SK-N-SH (cell line): ENCODE measurements at regions not wholly inside any gene's neighbourhood (a gene's known extent, or its start where the extent isn't known, plus 50 kb on each side); places are given as distances from the start of the nearest gene placed in this dataset.

ENCODE experiments used
- CTCF ChIA-PET: fragments of 300-600, 350-600 bp; formaldehyde crosslinking; extraction: SDS; loops from one replicate; lab custom pipeline; 2021; lab: Yijun Ruan, JAX
- POLR2A ChIA-PET: fragments of 350-600 bp; sonication (Branson Sonifier 250); formaldehyde crosslinking; extraction: SDS; loops from one replicate; lab custom pipeline; 2020; ENCODE audit warnings: antibody characterized with exemption, inconsistent platforms; lab: Yijun Ruan, JAX
- DNase-seq: peaks from one replicate; pipeline ENCODE4 v3.0.0; 2012
- H2AFZ ChIP-seq: fragments of 200-600 bp; sonication (generic); 2 replicates; pipeline ENCODE4 v1.8.1; 2016; ENCODE audit warnings: antibody characterized with exemption, mild to moderate bottlenecking, low read depth
- H3F3A ChIP-seq: fragments of 200-600 bp; sonication (generic); replicated peaks from 2 replicates; pipeline ENCODE3; 2016; ENCODE audit warnings: antibody characterized with exemption, mild to moderate bottlenecking; ENCODE audit not compliant: insufficient read depth
- H3K27ac ChIP-seq, 2 experiments: fragments of 200-500 bp in 1 of 2; fragments of 200-600 bp in 1 of 2; sonication (Bioruptor generic) in 1 of 2; sonication (generic), shearing (Covaris generic) in 1 of 2; 2 replicates each; pipeline versions ENCODE4 v1.5.1 to v1.6.1; 2014 to 2016; ENCODE audit warnings: low read depth in 2 of 2, inconsistent platforms in 1 of 2, low read length in 1 of 2, mild to moderate bottlenecking in 1 of 2, mixed read lengths in 1 of 2
- H3K27me3 ChIP-seq: fragments of 200-600 bp; sonication (generic), shearing (Covaris generic); 2 replicates; pipeline ENCODE4 v1.6.1; 2016; ENCODE audit warnings: mixed run types; ENCODE audit not compliant: insufficient read depth
- H3K36me3 ChIP-seq, 2 experiments: fragments of 200-500 bp in 1 of 2; fragments of 200-600 bp in 1 of 2; sonication (Bioruptor generic) in 1 of 2; sonication (generic) in 1 of 2; replicated peaks in 1 of 2; 2 replicates each; pipeline versions ENCODE3 to v1.5.1; 2014 to 2016; ENCODE audit warnings: low read length in 1 of 2, mild to moderate bottlenecking in 1 of 2; ENCODE audit not compliant: insufficient read depth in 2 of 2, control insufficient read depth in 1 of 2
- H3K4me1 ChIP-seq, 2 experiments: fragments of 200-500 bp in 1 of 2; fragments of 200-600 bp in 1 of 2; sonication (Bioruptor generic) in 1 of 2; sonication (generic), shearing (Covaris generic) in 1 of 2; 2 replicates each; pipeline versions ENCODE4 v1.5.1 to v1.6.1; 2014 to 2016; ENCODE audit warnings: low read depth in 1 of 2, low read length in 1 of 2, mixed run types in 1 of 2; ENCODE audit not compliant: insufficient read depth in 2 of 2, control insufficient read depth in 1 of 2
- H3K4me2 ChIP-seq: fragments of 200-600 bp; sonication (generic), shearing (Covaris generic); 2 replicates; pipeline ENCODE4 v1.6.1; 2017; ENCODE audit warnings: mixed run types
- H3K4me3 ChIP-seq, 2 experiments: fragments of 200-500 bp in 1 of 2; fragments of 200-600 bp in 1 of 2; sonication (Bioruptor generic) in 1 of 2; sonication (generic), shearing (Covaris generic) in 1 of 2; 2 replicates each; pipeline versions ENCODE4 v1.5.1 to v1.8.1; 2014 to 2016; ENCODE audit warnings: low read depth in 2 of 2, inconsistent platforms in 1 of 2, low read length in 1 of 2, mild to moderate bottlenecking in 1 of 2, mixed read lengths in 1 of 2, moderate library complexity in 1 of 2
- H3K79me2 ChIP-seq: fragments of 200-600 bp; sonication (generic); 2 replicates; pipeline ENCODE4 v1.8.1; 2017; ENCODE audit warnings: mild to moderate bottlenecking; ENCODE audit not compliant: insufficient read depth
- H3K9ac ChIP-seq: fragments of 200-600 bp; sonication (generic); 2 replicates; pipeline ENCODE4 v1.6.1; 2017; ENCODE audit warnings: mixed run types
- H3K9me2 ChIP-seq: fragments of 200-600 bp; sonication (generic); 2 replicates; pipeline ENCODE4 v1.6.1; 2017; ENCODE audit warnings: mixed run types
- H3K9me3 ChIP-seq: fragments of 200-600 bp; sonication (generic); 2 replicates; pipeline ENCODE4 v1.6.1; 2017; ENCODE audit warnings: mixed run types, mild to moderate bottlenecking, moderate library complexity
- H4K20me1 ChIP-seq: fragments of 200-600 bp; sonication (generic); 2 replicates; pipeline ENCODE4 v1.6.1; 2017; ENCODE audit warnings: mild to moderate bottlenecking, mixed run types; ENCODE audit not compliant: insufficient read depth
- CHD2 ChIP-seq: fragments of 150-350 bp; IDR thresholded peaks from 2 replicates; pipeline ENCODE4 v1.6.1; 2018; ENCODE audit warnings: low read length; ENCODE audit not compliant: partially characterized antibody
- EP300 ChIP-seq, 2 experiments: IDR thresholded peaks; 2 replicates each; pipeline versions ENCODE4 v1.4.0 to v1.6.1; 2012; ENCODE audit warnings: borderline replicate concordance in 1 of 2, low read depth in 1 of 2, low read length in 1 of 2
- EZH2phosphoT487 ChIP-seq: fragments of 200-600 bp; sonication (generic); IDR thresholded peaks from 2 replicates; pipeline ENCODE4 v1.6.1; 2017; ENCODE audit warnings: low read depth, mixed run types, mild to moderate bottlenecking, antibody characterized with exemption, moderate library complexity, borderline replicate concordance
- FOXJ3 ChIP-seq: sonication (generic); formaldehyde crosslinking; IDR thresholded peaks from 2 replicates; pipeline ENCODE4 v1.5.1; 2020; ENCODE audit warnings: mild to moderate bottlenecking, missing genetic modification reagents
- GABPA ChIP-seq: IDR thresholded peaks from 2 replicates; pipeline ENCODE4 v1.4.0; 2012; ENCODE audit warnings: low read depth, mild to moderate bottlenecking
- IRF3 ChIP-seq: fragments of 150-350 bp; IDR thresholded peaks from 2 replicates; pipeline ENCODE4 v1.6.1; 2016; ENCODE audit warnings: mild to moderate bottlenecking, low read depth, low read length
- JUND ChIP-seq: IDR thresholded peaks from 2 replicates; pipeline ENCODE4 v1.4.0; 2012
- MAX ChIP-seq: IDR thresholded peaks from 2 replicates; pipeline ENCODE4 v1.4.0; 2012; ENCODE audit warnings: low read depth
- MEF2A ChIP-seq: IDR thresholded peaks from 2 replicates; pipeline ENCODE4 v1.4.0; 2012; ENCODE audit warnings: low read depth, borderline replicate concordance
- MXI1 ChIP-seq: IDR thresholded peaks from 2 replicates; pipeline ENCODE4 v1.6.1; 2012; ENCODE audit warnings: mild to moderate bottlenecking, low read depth, low read length, improper control_type of control experiment
- NFIC ChIP-seq: IDR thresholded peaks from 2 replicates; pipeline ENCODE4 v1.4.0; 2012; ENCODE audit warnings: borderline replicate concordance
- NRF1 ChIP-seq: IDR thresholded peaks from 2 replicates; pipeline ENCODE4 v1.6.1; 2012; ENCODE audit warnings: low read depth, mild to moderate bottlenecking, low read length
- RAD21 ChIP-seq: IDR thresholded peaks from 2 replicates; pipeline ENCODE4 v1.6.1; 2012; ENCODE audit warnings: mild to moderate bottlenecking, low read length
- RCOR1 ChIP-seq: fragments of 150-350 bp; IDR thresholded peaks from 2 replicates; pipeline ENCODE4 v1.6.1; 2017; ENCODE audit warnings: antibody characterized with exemption, low read length
- RXRA ChIP-seq: IDR thresholded peaks from 2 replicates; pipeline ENCODE4 v1.4.0; 2012; ENCODE audit warnings: low read depth, mild to moderate bottlenecking, borderline replicate concordance
- SIN3A ChIP-seq: IDR thresholded peaks from 2 replicates; pipeline ENCODE4 v1.6.1; 2012; ENCODE audit warnings: low read depth, mild to moderate bottlenecking, low read length, moderate library complexity, borderline replicate concordance
- TAF1 ChIP-seq: IDR thresholded peaks from 2 replicates; pipeline ENCODE4 v1.6.1; 2012; ENCODE audit warnings: low read depth, mild to moderate bottlenecking, low read length, moderate library complexity, borderline replicate concordance
- TEAD4 ChIP-seq: IDR thresholded peaks from 2 replicates; pipeline ENCODE4 v1.4.0; 2012; ENCODE audit warnings: mild to moderate bottlenecking, borderline replicate concordance; ENCODE audit not compliant: insufficient read depth
- USF1 ChIP-seq: IDR thresholded peaks from 2 replicates; pipeline ENCODE4 v1.4.0; 2012; ENCODE audit warnings: low read depth, borderline replicate concordance
- WGBS: methylation state at CpG from one replicate; pipeline ENCODE4 v1.1.6; 2017; ENCODE audit warnings: low lambda C conversion rate; 5-methylcytosine and 5-hydroxymethylcytosine counted together

GRCh38 chr12:62028536-62028935, 231.7 kb upstream of the USP15 start:
- Histone ChIP-seq H3K4me1 (no peaks in the 10 kb centered on the region), H3K27me3 (no peaks in the 10 kb centered on the region), H3K27ac (no peak overlapping the region), H2AFZ (no peak overlapping the region), H3K36me3 (no peaks in the 10 kb centered on the region), H3K4me3 (no peak overlapping the region), H3K9ac (no peak overlapping the region), H3K79me2 (no peaks in the 10 kb centered on the region), H3K4me2 (no peak overlapping the region), H3K9me3 (no peaks in the 10 kb centered on the region), H3K9me2 (no peaks in the 10 kb centered on the region), H4K20me1 (no peaks in the 10 kb centered on the region), H3F3A (no peaks in the 10 kb centered on the region)
- DNase-seq: no peak
- ChIA-PET CTCF (interaction anchor here (1.0 kb wide), 1 partner anchor 35 kb away, joined by 3 read pairs; no protein-coding TSS in a partner anchor), POLR2A (no interaction called here)
- TF ChIP-seq MAX: no peak
- 0% methylated on average over 1 of the region's 1 CpG for WGBS

GRCh38 chr12:62032870-62033269, 227.3 kb upstream of the USP15 start:
- no peaks in the 10 kb centered on the region for H3F3A ChIP-seq
- H3K79me2 ChIP-seq: no peaks in the 10 kb centered on the region
- H3K27ac ChIP-seq: no peak overlapping the region
- H4K20me1 ChIP-seq: no peaks in the 10 kb centered on the region
- 10% methylated on average over 2 of the region's 2 CpGs for whole genome bisulfite sequencing
- CTCF ChIA-PET: interaction anchor here (0.7 kb wide), 1 partner anchor 8 kb away, joined by 3 read pairs; no protein-coding TSS in a partner anchor
- no peaks in the 10 kb centered on the region for H3K9me2 ChIP-seq
- H3K4me3 ChIP-seq: no peak overlapping the region
- no peak for DNase-seq
- H3K4me1 ChIP-seq: no peaks in the 10 kb centered on the region
- no peaks in the 10 kb centered on the region for H3K9me3 ChIP-seq
- TF ChIP-seq IRF3: no peak
- TF ChIP-seq JUND: no peak
- TF ChIP-seq TAF1: no peak
- TF ChIP-seq GABPA: no peak
- no peak for TF ChIP-seq CHD2
- TF ChIP-seq TEAD4: no peak
- TF ChIP-seq MXI1: no peak
- TF ChIP-seq RXRA: no peak
- TF ChIP-seq USF1: no peak
- TF ChIP-seq RCOR1: no peak
- TF ChIP-seq EZH2phosphoT487: no peak
- TF ChIP-seq MEF2A: no peak
- TF ChIP-seq SIN3A: no peak
- TF ChIP-seq NFIC: no peak
- TF ChIP-seq RAD21: no peak
- no peak for TF ChIP-seq FOXJ3
- no peak for TF ChIP-seq MAX
- TF ChIP-seq NRF1: no peak
- TF ChIP-seq EP300 (IDR thresholded peaks at IDR 0.05; ENCODE audit: borderline replicate concordance in 1 of 2, low read depth in 1 of 2, low read length in 1 of 2): no peak
- H3K9ac ChIP-seq: no peak overlapping the region
- POLR2A ChIA-PET: no interaction called here
- no peak overlapping the region for H3K4me2 ChIP-seq
- no peak overlapping the region for H2AFZ ChIP-seq
- no peaks in the 10 kb centered on the region for H3K27me3 ChIP-seq
- H3K36me3 ChIP-seq: no peaks in the 10 kb centered on the region
